WTC11 (cell line): ENCODE measurements at regions not wholly inside any gene's neighbourhood (a gene's known extent, or its start where the extent isn't known, plus 50 kb on each side); places are given as distances from the start of the nearest gene placed in this dataset.

Experiments used
- ATAC-seq: fragments of 200-7000 bp; cut with Tn5 transposase; 2 replicates; pipeline ENCODE4 v1.10.0; 2021; ENCODE audit warnings: mild to moderate bottlenecking, moderate library complexity
- CTCF ChIA-PET: fragments of 300-600 bp; sonication (Branson Sonifier 250); formaldehyde crosslinking; loops from one replicate; lab custom pipeline; 2021; ENCODE audit warnings: antibody characterized with exemption; lab: Charles Lee
- POLR2A ChIA-PET: fragments of 350-600 bp; sonication (Branson Sonifier 250); formaldehyde crosslinking; loops from one replicate; lab custom pipeline; 2021; ENCODE audit warnings: antibody characterized with exemption; lab: Charles Lee
- DNase-seq: peaks from one replicate; pipeline ENCODE4 v3.0.0; 2021; ENCODE audit warnings: low spot score
- H3K27ac Mint-ChIP-seq: 2 replicates; pipeline ENCODE4 v1.8.0; 2021; ENCODE audit warnings: mixed read lengths
- H3K27me3 Mint-ChIP-seq: 2 replicates; pipeline ENCODE4 v1.8.0; 2021; ENCODE audit warnings: low read depth, mild to moderate bottlenecking, moderate library complexity, mixed read lengths
- H3K36me3 Mint-ChIP-seq: 2 replicates; pipeline ENCODE4 v1.8.0; 2021; ENCODE audit warnings: mixed read lengths
- H3K4me1 Mint-ChIP-seq: 2 replicates; pipeline ENCODE4 v1.8.0; 2022; ENCODE audit warnings: mixed read lengths
- H3K4me3 Mint-ChIP-seq: 2 replicates; pipeline ENCODE4 v1.8.0; 2021; ENCODE audit warnings: mild to moderate bottlenecking, moderate library complexity, mixed read lengths
- H3K9me3 Mint-ChIP-seq: 2 replicates; pipeline ENCODE4 v1.8.0; 2021; ENCODE audit warnings: mixed read lengths
- EMX1 ChIP-seq: fragments of 250-450 bp; sonication (Bioruptor Pico); IDR thresholded peaks from 2 replicates; pipeline ENCODE4 v1.8.0; 2021; ENCODE audit warnings: mild to moderate bottlenecking
- KAT7 ChIP-seq: sonication (generic); formaldehyde crosslinking; IDR thresholded peaks from 2 replicates; pipeline ENCODE4 v1.8.1; 2023; ENCODE audit warnings: missing genetic modification reagents, mild to moderate bottlenecking, borderline replicate concordance
- PRRX2 ChIP-seq: fragments of 250-450 bp; sonication (Bioruptor Pico); IDR thresholded peaks from 2 replicates; pipeline ENCODE4 v1.8.0; 2021; ENCODE audit warnings: mild to moderate bottlenecking
- TP53 ChIP-seq: sonication (generic); formaldehyde crosslinking; IDR thresholded peaks from 2 replicates; pipeline ENCODE4 v1.8.1; 2023; ENCODE audit warnings: mild to moderate bottlenecking, missing genetic modification reagents
- ZNF219 ChIP-seq: sonication (generic); formaldehyde crosslinking; IDR thresholded peaks from 2 replicates; pipeline ENCODE4 v1.8.0; 2023; ENCODE audit warnings: missing genetic modification reagents, mild to moderate bottlenecking, borderline replicate concordance
- TF ChIP-seq, protein P1 (sequence below): sonication (generic); formaldehyde crosslinking; IDR thresholded peaks from 2 replicates; pipeline ENCODE4 v1.8.0; 2023; ENCODE audit warnings: missing genetic modification reagents, mild to moderate bottlenecking, borderline replicate concordance
- TF ChIP-seq, protein P2 (sequence below): sonication (generic); formaldehyde crosslinking; IDR thresholded peaks from 2 replicates; pipeline ENCODE4 v1.8.1; 2023; ENCODE audit warnings: mild to moderate bottlenecking, missing genetic modification reagents, borderline replicate concordance
- TF ChIP-seq, protein P3 (sequence below): sonication (generic); formaldehyde crosslinking; conservative IDR thresholded peaks from 2 replicates; pipeline ENCODE4 v1.8.1; 2022; ENCODE audit warnings: mild to moderate bottlenecking, missing genetic modification reagents
- TF ChIP-seq, protein P4 (sequence below): sonication (generic); formaldehyde crosslinking; conservative IDR thresholded peaks from 2 replicates; pipeline ENCODE4 v1.8.1; 2023; ENCODE audit warnings: mild to moderate bottlenecking, low read depth, missing genetic modification reagents, moderate library complexity
- TF ChIP-seq, protein P5 (sequence below): fragments of 200-600 bp; IDR thresholded peaks from 2 replicates; pipeline ENCODE4 v1.8.0; 2022; ENCODE audit warnings: antibody characterized with exemption
- TF ChIP-seq, protein P6 (sequence below): fragments of 250-450 bp; sonication (Bioruptor Pico); IDR thresholded peaks from 2 replicates; pipeline ENCODE4 v1.9.0; 2021; ENCODE audit warnings: mild to moderate bottlenecking

DNA sequence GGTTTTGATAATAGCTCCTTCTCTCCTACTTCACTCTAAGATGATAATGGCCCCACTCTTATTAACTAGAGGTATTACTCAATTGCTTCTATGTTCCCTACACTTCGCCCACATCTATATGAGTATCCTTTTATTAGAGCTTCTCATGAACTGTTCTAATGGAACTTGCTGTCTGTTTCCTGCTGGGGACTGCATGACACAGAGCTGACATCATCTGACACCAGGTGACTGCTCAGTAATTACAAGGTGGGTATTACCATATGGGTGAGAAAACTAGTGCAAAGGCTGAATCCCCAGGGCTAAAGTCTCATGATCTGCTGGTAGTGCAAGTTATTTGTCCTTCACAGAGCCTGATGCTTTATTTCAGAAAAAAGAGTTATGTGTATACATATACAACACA is 146.2 kb upstream of the PLCXD3 start (continued):
- TF ChIP-seq, protein P1, sequence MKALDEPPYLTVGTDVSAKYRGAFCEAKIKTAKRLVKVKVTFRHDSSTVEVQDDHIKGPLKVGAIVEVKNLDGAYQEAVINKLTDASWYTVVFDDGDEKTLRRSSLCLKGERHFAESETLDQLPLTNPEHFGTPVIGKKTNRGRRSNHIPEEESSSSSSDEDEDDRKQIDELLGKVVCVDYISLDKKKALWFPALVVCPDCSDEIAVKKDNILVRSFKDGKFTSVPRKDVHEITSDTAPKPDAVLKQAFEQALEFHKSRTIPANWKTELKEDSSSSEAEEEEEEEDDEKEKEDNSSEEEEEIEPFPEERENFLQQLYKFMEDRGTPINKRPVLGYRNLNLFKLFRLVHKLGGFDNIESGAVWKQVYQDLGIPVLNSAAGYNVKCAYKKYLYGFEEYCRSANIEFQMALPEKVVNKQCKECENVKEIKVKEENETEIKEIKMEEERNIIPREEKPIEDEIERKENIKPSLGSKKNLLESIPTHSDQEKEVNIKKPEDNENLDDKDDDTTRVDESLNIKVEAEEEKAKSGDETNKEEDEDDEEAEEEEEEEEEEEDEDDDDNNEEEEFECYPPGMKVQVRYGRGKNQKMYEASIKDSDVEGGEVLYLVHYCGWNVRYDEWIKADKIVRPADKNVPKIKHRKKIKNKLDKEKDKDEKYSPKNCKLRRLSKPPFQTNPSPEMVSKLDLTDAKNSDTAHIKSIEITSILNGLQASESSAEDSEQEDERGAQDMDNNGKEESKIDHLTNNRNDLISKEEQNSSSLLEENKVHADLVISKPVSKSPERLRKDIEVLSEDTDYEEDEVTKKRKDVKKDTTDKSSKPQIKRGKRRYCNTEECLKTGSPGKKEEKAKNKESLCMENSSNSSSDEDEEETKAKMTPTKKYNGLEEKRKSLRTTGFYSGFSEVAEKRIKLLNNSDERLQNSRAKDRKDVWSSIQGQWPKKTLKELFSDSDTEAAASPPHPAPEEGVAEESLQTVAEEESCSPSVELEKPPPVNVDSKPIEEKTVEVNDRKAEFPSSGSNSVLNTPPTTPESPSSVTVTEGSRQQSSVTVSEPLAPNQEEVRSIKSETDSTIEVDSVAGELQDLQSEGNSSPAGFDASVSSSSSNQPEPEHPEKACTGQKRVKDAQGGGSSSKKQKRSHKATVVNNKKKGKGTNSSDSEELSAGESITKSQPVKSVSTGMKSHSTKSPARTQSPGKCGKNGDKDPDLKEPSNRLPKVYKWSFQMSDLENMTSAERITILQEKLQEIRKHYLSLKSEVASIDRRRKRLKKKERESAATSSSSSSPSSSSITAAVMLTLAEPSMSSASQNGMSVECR = no peak

DNA sequence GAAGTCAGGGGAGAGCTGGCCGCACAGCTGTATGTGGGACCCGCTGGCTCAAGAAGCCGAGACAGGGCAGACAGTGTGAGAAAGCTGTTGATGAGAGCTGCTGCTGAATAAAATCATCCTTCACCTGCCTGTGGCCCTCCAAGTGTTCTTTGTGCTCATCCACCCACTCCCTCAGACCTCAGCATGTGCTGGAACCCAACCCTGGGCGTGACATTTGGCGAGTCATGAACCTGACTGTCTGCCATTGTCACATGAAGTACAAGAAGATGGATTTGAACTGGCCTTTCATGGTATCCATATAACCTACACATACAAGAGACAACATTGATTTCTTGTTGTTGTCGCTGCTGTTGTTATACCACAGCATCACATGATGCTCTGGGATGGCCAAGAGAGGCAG is 139.7 kb upstream of the PLCXD3 start:
- CTCF ChIA-PET = interaction anchor here (1.2 kb wide), 1 partner anchor 380 kb away, joined by 3 read pairs; no protein-coding TSS in a partner anchor
- POLR2A ChIA-PET = no interaction called here
- DNase-seq (no peak), ATAC-seq (no peak)
- no peaks in the 10 kb centered on the region for H3K36me3 Mint-ChIP-seq
- TF ChIP-seq, protein P2, sequence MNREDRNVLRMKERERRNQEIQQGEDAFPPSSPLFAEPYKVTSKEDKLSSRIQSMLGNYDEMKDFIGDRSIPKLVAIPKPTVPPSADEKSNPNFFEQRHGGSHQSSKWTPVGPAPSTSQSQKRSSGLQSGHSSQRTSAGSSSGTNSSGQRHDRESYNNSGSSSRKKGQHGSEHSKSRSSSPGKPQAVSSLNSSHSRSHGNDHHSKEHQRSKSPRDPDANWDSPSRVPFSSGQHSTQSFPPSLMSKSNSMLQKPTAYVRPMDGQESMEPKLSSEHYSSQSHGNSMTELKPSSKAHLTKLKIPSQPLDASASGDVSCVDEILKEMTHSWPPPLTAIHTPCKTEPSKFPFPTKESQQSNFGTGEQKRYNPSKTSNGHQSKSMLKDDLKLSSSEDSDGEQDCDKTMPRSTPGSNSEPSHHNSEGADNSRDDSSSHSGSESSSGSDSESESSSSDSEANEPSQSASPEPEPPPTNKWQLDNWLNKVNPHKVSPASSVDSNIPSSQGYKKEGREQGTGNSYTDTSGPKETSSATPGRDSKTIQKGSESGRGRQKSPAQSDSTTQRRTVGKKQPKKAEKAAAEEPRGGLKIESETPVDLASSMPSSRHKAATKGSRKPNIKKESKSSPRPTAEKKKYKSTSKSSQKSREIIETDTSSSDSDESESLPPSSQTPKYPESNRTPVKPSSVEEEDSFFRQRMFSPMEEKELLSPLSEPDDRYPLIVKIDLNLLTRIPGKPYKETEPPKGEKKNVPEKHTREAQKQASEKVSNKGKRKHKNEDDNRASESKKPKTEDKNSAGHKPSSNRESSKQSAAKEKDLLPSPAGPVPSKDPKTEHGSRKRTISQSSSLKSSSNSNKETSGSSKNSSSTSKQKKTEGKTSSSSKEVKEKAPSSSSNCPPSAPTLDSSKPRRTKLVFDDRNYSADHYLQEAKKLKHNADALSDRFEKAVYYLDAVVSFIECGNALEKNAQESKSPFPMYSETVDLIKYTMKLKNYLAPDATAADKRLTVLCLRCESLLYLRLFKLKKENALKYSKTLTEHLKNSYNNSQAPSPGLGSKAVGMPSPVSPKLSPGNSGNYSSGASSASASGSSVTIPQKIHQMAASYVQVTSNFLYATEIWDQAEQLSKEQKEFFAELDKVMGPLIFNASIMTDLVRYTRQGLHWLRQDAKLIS = no peak
- TF ChIP-seq ZNF219 (CRISPR knock-in tag) (no peak), PRRX2 (CRISPR knock-in tag) (no peak), TP53 (CRISPR knock-in tag) (no peak), EMX1 (CRISPR knock-in tag) (no peak), KAT7 (CRISPR knock-in tag) (no peak)
- TF ChIP-seq, protein P3, sequence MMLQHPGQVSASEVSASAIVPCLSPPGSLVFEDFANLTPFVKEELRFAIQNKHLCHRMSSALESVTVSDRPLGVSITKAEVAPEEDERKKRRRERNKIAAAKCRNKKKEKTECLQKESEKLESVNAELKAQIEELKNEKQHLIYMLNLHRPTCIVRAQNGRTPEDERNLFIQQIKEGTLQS (CRISPR knock-in tag) = no peak
- TF ChIP-seq, protein P4, sequence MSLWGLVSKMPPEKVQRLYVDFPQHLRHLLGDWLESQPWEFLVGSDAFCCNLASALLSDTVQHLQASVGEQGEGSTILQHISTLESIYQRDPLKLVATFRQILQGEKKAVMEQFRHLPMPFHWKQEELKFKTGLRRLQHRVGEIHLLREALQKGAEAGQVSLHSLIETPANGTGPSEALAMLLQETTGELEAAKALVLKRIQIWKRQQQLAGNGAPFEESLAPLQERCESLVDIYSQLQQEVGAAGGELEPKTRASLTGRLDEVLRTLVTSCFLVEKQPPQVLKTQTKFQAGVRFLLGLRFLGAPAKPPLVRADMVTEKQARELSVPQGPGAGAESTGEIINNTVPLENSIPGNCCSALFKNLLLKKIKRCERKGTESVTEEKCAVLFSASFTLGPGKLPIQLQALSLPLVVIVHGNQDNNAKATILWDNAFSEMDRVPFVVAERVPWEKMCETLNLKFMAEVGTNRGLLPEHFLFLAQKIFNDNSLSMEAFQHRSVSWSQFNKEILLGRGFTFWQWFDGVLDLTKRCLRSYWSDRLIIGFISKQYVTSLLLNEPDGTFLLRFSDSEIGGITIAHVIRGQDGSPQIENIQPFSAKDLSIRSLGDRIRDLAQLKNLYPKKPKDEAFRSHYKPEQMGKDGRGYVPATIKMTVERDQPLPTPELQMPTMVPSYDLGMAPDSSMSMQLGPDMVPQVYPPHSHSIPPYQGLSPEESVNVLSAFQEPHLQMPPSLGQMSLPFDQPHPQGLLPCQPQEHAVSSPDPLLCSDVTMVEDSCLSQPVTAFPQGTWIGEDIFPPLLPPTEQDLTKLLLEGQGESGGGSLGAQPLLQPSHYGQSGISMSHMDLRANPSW (CRISPR knock-in tag) = no peak
- TF ChIP-seq, protein P5, sequence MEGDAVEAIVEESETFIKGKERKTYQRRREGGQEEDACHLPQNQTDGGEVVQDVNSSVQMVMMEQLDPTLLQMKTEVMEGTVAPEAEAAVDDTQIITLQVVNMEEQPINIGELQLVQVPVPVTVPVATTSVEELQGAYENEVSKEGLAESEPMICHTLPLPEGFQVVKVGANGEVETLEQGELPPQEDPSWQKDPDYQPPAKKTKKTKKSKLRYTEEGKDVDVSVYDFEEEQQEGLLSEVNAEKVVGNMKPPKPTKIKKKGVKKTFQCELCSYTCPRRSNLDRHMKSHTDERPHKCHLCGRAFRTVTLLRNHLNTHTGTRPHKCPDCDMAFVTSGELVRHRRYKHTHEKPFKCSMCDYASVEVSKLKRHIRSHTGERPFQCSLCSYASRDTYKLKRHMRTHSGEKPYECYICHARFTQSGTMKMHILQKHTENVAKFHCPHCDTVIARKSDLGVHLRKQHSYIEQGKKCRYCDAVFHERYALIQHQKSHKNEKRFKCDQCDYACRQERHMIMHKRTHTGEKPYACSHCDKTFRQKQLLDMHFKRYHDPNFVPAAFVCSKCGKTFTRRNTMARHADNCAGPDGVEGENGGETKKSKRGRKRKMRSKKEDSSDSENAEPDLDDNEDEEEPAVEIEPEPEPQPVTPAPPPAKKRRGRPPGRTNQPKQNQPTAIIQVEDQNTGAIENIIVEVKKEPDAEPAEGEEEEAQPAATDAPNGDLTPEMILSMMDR = no peak
- TF ChIP-seq, protein P6, sequence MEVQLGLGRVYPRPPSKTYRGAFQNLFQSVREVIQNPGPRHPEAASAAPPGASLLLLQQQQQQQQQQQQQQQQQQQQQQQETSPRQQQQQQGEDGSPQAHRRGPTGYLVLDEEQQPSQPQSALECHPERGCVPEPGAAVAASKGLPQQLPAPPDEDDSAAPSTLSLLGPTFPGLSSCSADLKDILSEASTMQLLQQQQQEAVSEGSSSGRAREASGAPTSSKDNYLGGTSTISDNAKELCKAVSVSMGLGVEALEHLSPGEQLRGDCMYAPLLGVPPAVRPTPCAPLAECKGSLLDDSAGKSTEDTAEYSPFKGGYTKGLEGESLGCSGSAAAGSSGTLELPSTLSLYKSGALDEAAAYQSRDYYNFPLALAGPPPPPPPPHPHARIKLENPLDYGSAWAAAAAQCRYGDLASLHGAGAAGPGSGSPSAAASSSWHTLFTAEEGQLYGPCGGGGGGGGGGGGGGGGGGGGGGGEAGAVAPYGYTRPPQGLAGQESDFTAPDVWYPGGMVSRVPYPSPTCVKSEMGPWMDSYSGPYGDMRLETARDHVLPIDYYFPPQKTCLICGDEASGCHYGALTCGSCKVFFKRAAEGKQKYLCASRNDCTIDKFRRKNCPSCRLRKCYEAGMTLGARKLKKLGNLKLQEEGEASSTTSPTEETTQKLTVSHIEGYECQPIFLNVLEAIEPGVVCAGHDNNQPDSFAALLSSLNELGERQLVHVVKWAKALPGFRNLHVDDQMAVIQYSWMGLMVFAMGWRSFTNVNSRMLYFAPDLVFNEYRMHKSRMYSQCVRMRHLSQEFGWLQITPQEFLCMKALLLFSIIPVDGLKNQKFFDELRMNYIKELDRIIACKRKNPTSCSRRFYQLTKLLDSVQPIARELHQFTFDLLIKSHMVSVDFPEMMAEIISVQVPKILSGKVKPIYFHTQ (CRISPR knock-in tag) = no peak
- H3K9me3 Mint-ChIP-seq = peaks cover 8% of the 10 kb centered on the region
- H3K4me3 Mint-ChIP-seq = no peak overlapping the region
- no peaks in the 10 kb centered on the region for H3K27me3 Mint-ChIP-seq
- no peak overlapping the region for H3K27ac Mint-ChIP-seq
- peaks cover 10% of the 10 kb centered on the region for H3K4me1 Mint-ChIP-seq
